Smooth muscle cell of the brain vasculature (primary cell): ENCODE measurements at regions not wholly inside any gene's neighbourhood (a gene's known extent, or its start where the extent isn't known, plus 50 kb on each side); places are given as distances from the start of the nearest gene placed in this dataset.

Experiments used
- DNase-seq: peaks from one replicate; pipeline ENCODE4 v3.0.0-alpha.2; 2012; ENCODE audit warnings: low read depth, low spot score

DNA sequence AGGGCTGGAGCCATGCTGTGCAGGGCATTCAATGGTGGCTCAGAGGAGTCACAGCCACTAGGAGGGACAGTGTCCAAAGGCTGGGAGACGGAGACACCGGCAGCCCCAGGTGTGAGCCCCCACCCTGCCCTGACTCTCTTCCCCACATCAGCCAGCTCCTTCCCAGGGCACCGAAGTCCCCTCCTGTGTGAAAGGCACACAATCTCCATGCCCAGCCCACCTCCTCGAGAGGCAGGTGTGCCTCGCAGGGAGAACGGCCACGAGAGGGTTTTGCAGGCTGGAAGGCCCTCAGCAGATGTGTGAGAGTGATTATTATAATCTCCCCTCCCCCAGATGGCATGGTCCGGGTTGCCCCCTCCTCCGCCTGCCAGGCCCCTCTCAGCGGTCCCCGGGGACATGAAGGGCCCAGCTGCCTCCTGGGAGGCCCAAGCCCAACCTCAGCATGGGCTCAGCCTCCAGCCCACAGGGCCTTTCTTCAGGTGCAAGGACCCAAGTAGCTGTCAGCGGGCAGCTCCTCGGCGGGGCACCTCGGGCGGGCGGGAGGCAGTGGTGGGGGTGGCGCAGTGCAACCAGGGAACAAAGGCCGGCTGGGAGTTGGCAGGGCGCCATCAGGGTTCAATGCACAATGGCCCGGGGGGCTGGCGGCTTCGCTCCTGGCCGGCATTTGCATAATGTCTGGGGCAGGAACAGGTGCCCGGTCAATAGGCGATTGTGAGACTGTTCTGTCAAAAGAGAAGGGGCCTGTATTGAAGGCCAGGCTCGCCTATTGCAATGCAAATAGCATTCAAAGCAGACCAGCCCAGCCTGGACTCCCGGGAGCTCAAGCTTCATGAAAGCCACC is 155.3 kb upstream of the ZMIZ1 start:
- DNase-seq, result no peak

- no peak for DNase-seq
These were observed 154.7 kb upstream of the ZMIZ1 start for GRCh38 chr10:78914060-78914378.

DNA sequence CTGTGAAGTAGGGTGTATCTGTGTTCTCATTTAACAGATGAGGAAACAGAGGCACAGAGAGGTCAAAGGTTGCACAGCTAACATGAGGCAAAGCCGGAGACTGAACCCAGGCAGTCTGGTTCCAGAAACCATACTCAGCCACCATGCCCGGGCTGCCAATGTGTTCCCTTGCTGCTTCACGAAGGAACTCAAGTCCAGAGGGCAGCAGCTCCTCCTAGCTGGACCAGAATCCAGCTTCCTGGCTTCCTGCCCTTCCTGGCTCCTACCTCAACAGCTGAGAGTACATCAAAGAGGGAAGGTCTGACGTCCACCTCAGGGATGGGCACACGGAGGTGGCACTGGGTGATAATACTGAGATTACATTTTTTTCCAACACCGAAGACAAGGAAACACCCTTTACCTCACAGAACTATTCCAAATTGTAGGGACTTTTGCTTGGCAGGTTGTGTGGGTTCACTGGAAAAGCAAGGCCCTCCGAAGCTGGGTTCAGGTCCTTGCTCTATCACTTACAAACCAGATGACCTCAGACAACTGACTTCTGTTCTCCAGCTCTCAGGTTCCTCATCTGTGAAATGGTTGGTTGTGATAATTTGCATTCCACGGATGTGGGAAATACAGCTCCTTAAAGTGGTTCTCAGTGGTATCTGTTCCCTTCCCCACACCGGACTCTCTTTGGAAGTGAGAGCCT is 154.1 kb upstream of the ZMIZ1 start:
- no peak for DNase-seq

DNA sequence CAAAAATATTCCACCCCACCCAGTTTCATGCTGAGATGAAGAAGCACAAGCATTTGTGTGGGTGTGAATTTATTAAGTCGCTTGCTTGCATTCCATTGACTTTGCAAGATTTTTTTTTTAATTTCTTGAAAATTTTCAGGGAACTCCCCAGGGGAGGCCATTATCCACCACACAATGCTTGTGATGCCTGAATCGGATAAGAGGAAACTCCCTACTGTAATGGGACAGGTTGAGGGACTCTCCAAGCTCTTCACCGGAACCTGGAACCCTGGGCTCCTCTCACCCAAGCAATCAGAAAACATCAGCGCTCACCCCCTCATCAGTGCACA is 153.6 kb upstream of the ZMIZ1 start:
- no peak for DNase-seq

GRCh38 chr10:78916227-78916626 is 152.5 kb upstream of the ZMIZ1 start:
- DNase-seq, result no peak

- DNase-seq, result no peak
These were observed 149.4 kb upstream of the ZMIZ1 start for GRCh38 chr10:78919181-78919966.

DNA sequence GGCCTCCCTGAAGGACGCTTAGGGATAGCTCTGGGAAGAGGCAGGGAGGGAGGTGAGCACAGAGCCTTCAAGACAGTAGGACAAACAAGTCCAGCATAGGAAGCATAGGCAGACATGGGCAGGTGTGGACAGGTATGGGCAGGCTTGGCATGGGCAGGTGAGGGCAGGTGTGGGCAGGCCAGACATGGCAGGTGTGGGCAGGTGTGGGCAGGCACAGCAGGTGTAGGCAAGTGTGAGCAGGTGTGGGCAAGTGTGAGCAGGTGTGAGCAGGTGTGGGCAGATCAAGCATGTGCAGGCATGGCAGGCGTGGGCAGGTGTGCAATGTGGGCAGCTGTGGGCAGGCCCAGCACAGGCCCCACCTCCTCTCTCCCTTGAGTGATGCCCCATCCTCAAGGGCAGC is 148.8 kb upstream of the ZMIZ1 start:
- no peak for DNase-seq

- no peak for DNase-seq
These were observed 146.9 kb upstream of the ZMIZ1 start for GRCh38 chr10:78921895-78922294.

GRCh38 chr10:78923647-78924318 is 145.0 kb upstream of the ZMIZ1 start:
- no peak for DNase-seq

- no peak for DNase-seq
These were observed 144.3 kb upstream of the ZMIZ1 start for GRCh38 chr10:78924319-78925003.

DNA sequence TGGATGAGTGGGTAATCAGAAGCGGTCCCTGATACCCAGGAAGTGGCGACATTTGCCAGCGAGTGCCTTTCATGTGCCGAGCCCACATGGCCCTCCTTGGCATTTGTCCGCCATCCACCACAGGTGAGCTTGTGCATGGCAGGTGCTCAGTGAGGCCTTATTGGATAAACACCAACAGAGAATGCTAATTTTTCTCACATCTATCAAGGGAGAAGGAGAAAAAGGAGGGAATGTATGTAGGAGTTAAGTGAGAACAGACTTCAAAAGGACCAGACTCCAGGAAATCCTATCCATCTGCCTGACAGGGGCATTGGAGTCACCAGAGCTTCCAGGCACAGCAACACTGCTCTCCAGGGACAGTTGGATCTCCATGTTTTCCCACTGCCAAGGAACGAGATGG is 143.5 kb upstream of the ZMIZ1 start:
- no peak for DNase-seq

DNA sequence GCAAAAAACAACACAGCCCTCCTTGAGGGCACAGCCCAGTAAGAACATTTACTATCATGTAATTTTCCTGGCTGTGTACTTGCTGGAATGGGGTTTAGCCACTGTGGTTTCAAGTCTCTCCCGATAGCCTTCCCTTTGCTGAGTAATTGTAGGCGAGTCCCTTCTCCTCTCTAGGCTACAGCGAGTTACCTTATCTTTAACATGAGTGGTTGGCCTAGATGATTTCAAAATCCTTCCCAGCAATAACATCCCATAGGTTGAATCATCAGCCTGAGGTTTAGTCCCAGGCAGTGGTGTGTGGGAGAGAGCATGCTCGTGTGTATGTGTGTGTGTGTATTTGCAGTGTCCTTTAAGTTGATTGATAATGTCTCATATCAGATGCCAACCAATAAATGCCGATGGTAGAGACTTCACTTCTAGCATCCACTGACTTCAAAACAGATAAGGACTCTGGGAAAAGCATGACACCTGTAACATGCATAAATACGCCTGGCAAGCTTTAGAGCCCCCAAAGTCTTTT is 142.9 kb upstream of the ZMIZ1 start:
- no peak for DNase-seq

DNA sequence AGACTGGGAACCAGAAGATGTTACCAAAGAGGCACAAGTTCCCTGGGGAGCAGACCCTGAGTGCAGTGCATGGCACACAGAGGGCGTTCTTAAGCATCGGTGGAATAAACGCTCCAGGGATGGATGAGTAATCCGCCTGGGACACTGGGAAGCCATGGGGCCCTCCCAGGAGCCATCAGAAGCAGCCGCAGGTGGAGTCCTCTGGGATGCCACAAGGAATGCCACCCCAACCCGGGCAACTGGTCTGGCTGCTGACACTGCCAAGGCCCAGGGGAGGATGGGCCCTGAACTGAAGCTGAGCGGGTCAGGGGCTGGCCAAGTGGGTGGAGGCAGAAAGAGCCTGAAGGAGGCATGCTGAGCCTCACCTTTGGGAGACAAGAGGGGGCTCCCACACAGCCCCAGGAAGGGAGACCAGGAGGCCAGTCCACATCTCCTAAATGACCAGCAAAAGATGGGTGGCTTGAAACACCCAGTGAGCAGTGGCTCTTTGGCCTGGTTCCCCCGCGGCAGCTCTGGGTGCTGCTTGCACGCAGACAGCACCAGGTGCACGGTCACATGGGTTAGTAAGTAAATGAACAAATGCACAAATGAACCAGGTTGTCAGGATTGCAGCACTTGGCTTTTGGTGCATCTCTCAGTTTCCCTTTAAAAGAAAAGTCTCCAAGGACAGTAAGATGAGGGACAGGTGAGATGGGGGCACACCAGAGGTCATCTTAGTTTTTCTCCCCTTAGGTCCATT is 141.3 kb upstream of the ZMIZ1 start:
- DNase-seq, result no peak

DNA sequence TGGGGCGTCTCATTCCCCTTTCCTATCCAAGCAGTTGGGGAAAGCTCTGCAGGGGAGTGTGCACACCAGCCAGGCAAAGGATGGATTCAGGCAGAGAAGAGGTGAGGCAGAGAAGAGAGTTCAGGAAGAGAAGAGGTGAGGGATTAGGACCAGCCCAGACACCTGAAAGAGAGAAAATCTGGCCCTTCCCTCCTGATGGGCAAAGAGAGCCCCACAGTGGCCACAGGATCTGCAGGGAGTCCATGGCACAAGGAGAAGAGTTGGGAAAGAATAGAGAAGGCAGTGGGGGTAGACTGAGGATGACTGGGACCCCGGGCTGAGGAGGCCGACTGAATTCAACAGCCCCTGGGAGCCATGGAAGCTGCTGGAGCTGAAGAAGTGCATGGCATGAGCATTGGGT is 140.4 kb upstream of the ZMIZ1 start:
- DNase-seq, result no peak

GRCh38 chr10:78929541-78929940 is 139.2 kb upstream of the ZMIZ1 start:
- DNase-seq, result no peak

- DNase-seq, result peak; percentile 92
These were observed 137.3 kb upstream of the ZMIZ1 start for GRCh38 chr10:78931321-78932053.

- DNase-seq, result no peak
These were observed 136.7 kb upstream of the ZMIZ1 start for GRCh38 chr10:78932054-78932386.

DNA sequence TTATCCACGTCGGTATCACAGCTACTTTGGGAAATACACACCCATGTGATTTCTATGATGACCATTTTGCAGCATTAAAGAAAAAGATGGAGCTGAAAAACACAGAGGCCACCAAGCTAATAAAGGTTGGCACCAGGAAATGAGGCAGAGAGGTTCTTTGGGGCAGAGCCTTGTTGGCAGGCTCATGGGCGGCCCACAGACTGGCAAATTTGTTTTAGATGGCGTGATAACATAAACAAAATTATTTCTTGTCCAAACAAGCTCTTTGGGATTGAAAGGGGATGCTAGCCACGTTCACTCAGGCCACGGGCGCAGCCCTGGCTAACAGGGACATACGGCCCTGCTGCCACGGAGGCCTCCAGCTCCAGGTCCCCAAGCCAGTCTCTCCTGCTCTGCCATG is 135.9 kb upstream of the ZMIZ1 start:
- DNase-seq, result no peak

DNA sequence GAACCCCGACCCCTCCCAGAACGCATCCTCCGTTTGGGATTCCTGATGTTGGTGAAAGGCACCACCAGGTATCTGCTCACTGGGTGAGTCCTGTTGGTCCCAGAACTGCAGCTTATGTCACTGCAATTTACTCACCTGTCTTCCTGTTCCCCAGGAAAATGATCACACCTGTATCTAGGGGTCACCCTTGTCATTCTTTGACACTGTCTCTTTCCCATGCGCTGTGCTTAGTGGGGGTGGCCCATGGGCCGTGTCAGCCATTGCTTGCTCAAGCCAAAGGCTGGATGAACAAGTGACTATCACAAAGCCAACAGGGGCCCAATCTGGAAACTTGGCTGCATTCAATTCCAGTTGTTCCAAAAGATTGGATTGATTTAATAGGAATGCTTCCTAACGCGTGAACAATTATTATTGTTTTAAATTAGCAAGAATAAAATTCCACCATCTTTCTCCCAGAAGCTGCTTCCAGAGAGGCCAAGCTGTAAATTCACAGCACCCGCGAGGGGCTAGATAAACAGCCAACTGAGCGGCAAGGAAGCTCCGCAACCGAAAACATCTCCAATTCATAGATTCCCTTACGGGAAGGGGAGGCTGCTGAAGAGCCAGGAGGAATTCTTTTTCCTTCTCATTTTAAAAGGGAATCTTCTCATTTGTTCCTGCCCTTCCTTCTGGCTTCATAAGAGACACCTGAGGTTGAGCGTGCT is 134.8 kb upstream of the ZMIZ1 start:
- no peak for DNase-seq

DNA sequence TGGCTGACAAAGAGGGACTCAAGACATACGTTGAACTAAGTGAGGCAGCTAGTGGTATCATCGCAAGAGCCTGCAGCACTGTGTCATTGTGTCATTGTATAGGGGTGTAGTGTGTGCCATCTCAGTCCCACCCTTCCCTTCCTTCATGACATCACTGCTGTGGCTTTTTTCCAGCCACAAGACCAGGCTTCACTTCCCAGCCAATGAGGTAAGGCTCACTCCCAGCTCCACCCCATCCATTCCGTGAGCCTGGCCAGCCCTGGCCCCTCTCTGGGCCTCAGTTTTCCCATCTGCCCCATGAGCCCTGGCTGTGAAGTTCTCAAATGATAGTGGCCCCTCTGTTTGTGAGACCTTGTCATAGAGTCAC is 134.3 kb upstream of the ZMIZ1 start:
- DNase-seq, result no peak
